Sigmoid colon (tissue), 4 donors: ENCODE measurements at regions not wholly inside any gene's neighbourhood (a gene's known extent, or its start where the extent isn't known, plus 50 kb on each side); places are given as distances from the start of the nearest gene placed in this dataset.

ENCODE experiments used
- CTCF ChIP-seq, 4 experiments: fragments of 450-650 bp in 3 of 4; fragments of 200-600 bp in 1 of 4; IDR thresholded peaks; one replicate each; pipeline ENCODE4 v1.5.1; 2016 to 2019; ENCODE audit warnings: antibody characterized with exemption in 4 of 4, mild to moderate bottlenecking in 3 of 4, moderate library complexity in 2 of 4
- EP300 ChIP-seq, 4 donors: sonication (generic); formaldehyde crosslinking; IDR thresholded peaks; one replicate each; pipeline ENCODE4 v1.6.1; 2017; ENCODE audit warnings: antibody characterized with exemption in 4 of 4
- POLR2A ChIP-seq, 2 donors: fragments of 450-650 bp; IDR thresholded peaks; one replicate each; pipeline ENCODE4 v1.6.1; 2016; ENCODE audit warnings: antibody characterized with exemption in 2 of 2, mild to moderate bottlenecking in 2 of 2, moderate library complexity in 2 of 2
- POLR2AphosphoS5 ChIP-seq, 4 donors: sonication (generic); formaldehyde crosslinking; IDR thresholded peaks; one replicate each; pipeline ENCODE4 v1.6.1; 2017; ENCODE audit warnings: antibody characterized with exemption in 4 of 4

GRCh38 chr18:75790796-75791195 is 363.3 kb upstream of the SMIM21 start:
- no peak for TF ChIP-seq POLR2AphosphoS5 (IDR thresholded peaks at IDR 0.05)
- no peak for TF ChIP-seq CTCF (IDR thresholded peaks at IDR 0.05)
- no peak for TF ChIP-seq POLR2A (IDR thresholded peaks at IDR 0.05)
- TF ChIP-seq EP300 (IDR thresholded peaks at IDR 0.05) = no peak
